C4-2B (cell line): ENCODE measurements at regions not wholly inside any gene's neighbourhood (a gene's known extent, or its start where the extent isn't known, plus 50 kb on each side); places are given as distances from the start of the nearest gene placed in this dataset.

Experiments
- H3K27ac ChIP-seq: fragments of 450-650 bp; 2 replicates; pipeline ENCODE4 v1.5.1; 2017
- ZFX ChIP-seq: fragments of 450-650 bp; IDR thresholded peaks from 2 replicates; pipeline ENCODE4 v1.6.1; 2017
- TF ChIP-seq, protein P1 (sequence below): fragments of 450-650 bp; conservative IDR thresholded peaks from 2 replicates; pipeline ENCODE4 v1.5.1; 2017; ENCODE audit warnings: mild to moderate bottlenecking

- H3K27ac ChIP-seq: no peak overlapping the region
- TF ChIP-seq, protein P1, sequence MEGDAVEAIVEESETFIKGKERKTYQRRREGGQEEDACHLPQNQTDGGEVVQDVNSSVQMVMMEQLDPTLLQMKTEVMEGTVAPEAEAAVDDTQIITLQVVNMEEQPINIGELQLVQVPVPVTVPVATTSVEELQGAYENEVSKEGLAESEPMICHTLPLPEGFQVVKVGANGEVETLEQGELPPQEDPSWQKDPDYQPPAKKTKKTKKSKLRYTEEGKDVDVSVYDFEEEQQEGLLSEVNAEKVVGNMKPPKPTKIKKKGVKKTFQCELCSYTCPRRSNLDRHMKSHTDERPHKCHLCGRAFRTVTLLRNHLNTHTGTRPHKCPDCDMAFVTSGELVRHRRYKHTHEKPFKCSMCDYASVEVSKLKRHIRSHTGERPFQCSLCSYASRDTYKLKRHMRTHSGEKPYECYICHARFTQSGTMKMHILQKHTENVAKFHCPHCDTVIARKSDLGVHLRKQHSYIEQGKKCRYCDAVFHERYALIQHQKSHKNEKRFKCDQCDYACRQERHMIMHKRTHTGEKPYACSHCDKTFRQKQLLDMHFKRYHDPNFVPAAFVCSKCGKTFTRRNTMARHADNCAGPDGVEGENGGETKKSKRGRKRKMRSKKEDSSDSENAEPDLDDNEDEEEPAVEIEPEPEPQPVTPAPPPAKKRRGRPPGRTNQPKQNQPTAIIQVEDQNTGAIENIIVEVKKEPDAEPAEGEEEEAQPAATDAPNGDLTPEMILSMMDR: no peak
- TF ChIP-seq ZFX: no peak
These were observed 187.3 kb downstream of the C12orf50 start for GRCh38 chr12:87841935-87842334.

GRCh38 chr12:87836190-87836589 lies 193.0 kb downstream of the C12orf50 start:
- TF ChIP-seq, protein P1: no peak
- TF ChIP-seq ZFX: no peak
- H3K27ac ChIP-seq: no peak overlapping the region

- TF ChIP-seq, protein P1: no peak
- no peak for TF ChIP-seq ZFX
- no peak overlapping the region for H3K27ac ChIP-seq
These were observed 200.7 kb downstream of the C12orf50 start for GRCh38 chr12:87828382-87828973.

DNA sequence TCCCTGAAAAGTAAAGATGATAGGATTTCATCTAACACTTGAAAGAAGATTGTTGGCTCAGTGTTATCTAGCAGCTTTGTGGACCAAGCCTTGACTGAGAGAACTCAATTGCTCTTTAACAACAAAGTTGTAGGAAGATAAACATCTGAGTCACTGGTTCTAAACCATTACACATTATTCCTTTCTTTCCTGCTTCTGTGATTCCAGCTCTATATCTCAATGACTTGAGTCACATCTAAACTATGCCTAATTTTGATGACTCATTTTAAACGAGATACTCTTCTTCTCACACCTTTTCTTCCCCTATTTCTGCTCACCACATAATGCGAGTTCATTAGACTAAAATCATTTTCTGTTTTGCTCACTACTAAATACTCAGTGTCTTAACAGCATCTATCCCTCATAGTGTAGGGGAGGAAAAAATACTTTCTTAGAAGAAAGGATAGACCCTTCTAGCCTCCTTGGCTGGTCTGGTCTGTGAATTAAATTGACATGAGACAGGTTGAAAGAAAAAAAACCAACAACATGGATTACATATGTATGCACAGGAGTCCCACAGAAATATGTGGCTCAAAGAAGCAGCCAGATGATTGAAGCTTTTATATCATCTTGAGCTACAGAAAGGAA lies 201.4 kb downstream of the C12orf50 start:
- no peak overlapping the region for H3K27ac ChIP-seq
- no peak for TF ChIP-seq ZFX
- TF ChIP-seq, protein P1: no peak

DNA sequence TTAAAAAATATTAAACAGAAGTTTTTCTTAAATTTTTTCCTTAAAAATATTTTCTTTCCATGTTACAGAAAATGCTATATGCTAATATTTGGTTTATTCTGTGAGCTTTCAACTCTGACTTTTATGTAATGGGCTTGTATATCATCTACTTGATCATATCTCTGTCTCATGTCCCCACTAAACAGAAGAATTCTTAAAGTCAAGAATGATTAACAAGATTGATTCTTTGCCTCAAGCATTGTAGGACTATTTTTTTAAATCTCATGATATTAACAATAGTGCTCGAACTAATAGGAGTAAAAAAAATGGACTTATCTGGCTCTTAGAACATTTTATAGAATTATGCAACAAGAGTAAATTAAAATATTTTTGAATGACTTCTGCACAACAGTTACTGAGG lies 206.3 kb downstream of the C12orf50 start:
- TF ChIP-seq, protein P1: no peak
- TF ChIP-seq ZFX: no peak
- no peak overlapping the region for H3K27ac ChIP-seq

DNA sequence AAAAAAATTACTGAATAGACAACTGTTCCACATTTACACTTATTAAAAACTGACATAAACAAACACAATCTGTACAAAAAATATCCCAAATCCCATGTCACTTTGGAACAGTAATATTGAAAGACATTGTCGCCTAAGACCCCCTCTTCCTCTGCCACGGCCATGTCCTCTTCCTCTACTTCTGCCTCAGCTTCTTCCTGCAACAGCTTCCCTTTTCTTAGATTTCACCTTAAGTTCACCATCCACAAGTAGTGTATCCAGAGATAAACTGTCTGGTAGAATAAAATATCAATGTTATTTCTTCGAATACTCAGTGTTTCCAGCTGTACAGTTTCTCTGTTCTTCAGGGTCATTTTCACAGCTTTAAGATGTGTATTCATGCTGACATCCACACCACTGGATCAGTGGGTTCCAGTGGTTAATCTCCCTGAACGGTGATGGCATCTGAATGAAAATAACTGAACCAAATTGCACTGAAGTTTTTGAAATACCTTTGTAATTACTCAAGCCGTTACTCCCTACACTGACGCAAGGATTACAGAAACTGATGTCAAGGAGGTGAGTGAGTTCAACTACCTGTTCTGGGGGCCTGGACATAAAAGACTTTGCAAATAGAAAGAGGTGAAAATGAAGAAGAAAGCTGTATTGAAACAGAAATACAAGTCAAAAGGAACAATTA lies 208.5 kb downstream of the C12orf50 start:
- no peak overlapping the region for H3K27ac ChIP-seq
- TF ChIP-seq ZFX: no peak

GRCh38 chr12:87818441-87818840 lies 210.8 kb downstream of the C12orf50 start:
- TF ChIP-seq, protein P1: no peak
- no peak for TF ChIP-seq ZFX
- no peak overlapping the region for H3K27ac ChIP-seq
